GM19455 (cell line): ENCODE measurements at regions not wholly inside any gene's neighbourhood (a gene's known extent, or its start where the extent isn't known, plus 50 kb on each side); places are given as distances from the start of the nearest gene placed in this dataset.

Experiments used
- ATAC-seq: cut with Tn5 transposase; IDR thresholded peaks from one replicate; pipeline ENCODE4 v1.9.1; 2021; ENCODE audit not compliant: unreplicated experiment

- no peak for ATAC-seq
Observed at GRCh38 chr11:80414181-80415165, 973.6 kb upstream of the TENM4 start.

GRCh38 chr11:80412604-80413003 lies 971.8 kb upstream of the TENM4 start:
- ATAC-seq = no peak

GRCh38 chr11:80393210-80393609 lies 952.4 kb upstream of the TENM4 start:
- ATAC-seq = no peak

- ATAC-seq = no peak
Observed at GRCh38 chr11:80390505-80390904, 949.7 kb upstream of the TENM4 start.

GRCh38 chr11:80388536-80388935 lies 947.7 kb upstream of the TENM4 start:
- no peak for ATAC-seq

GRCh38 chr11:80388130-80388529 lies 947.3 kb upstream of the TENM4 start:
- no peak for ATAC-seq

GRCh38 chr11:80383655-80384054 lies 942.8 kb upstream of the TENM4 start:
- ATAC-seq = no peak

- ATAC-seq = no peak
Observed at GRCh38 chr11:80379620-80380278, 938.9 kb upstream of the TENM4 start.

GRCh38 chr11:80371931-80372330 lies 931.1 kb upstream of the TENM4 start:
- no peak for ATAC-seq

GRCh38 chr11:80365980-80366379 lies 925.1 kb upstream of the TENM4 start:
- no peak for ATAC-seq

- peak; percentile 79 for ATAC-seq
Observed at GRCh38 chr11:80365076-80365725, 924.4 kb upstream of the TENM4 start.

GRCh38 chr11:80362563-80363340 lies 921.9 kb upstream of the TENM4 start:
- ATAC-seq = no peak

GRCh38 chr11:80355251-80355650 lies 914.4 kb upstream of the TENM4 start:
- no peak for ATAC-seq

GRCh38 chr11:80350541-80350940 lies 909.7 kb upstream of the TENM4 start:
- ATAC-seq = no peak

- no peak for ATAC-seq
Observed at GRCh38 chr11:80349997-80350396, 909.2 kb upstream of the TENM4 start.

- no peak for ATAC-seq
Observed at GRCh38 chr11:80346353-80347059, 905.7 kb upstream of the TENM4 start.

- no peak for ATAC-seq
Observed at GRCh38 chr11:80343436-80343835, 902.6 kb upstream of the TENM4 start.

- ATAC-seq = no peak
Observed at GRCh38 chr11:80338231-80338630, 897.4 kb upstream of the TENM4 start.

GRCh38 chr11:80331694-80332093 lies 890.9 kb upstream of the TENM4 start:
- no peak for ATAC-seq

GRCh38 chr11:80330264-80330663 lies 889.4 kb upstream of the TENM4 start:
- no peak for ATAC-seq
